22Rv1 (cell line): ENCODE measurements at regions not wholly inside any gene's neighbourhood (a gene's known extent, or its start where the extent isn't known, plus 50 kb on each side); places are given as distances from the start of the nearest gene placed in this dataset.

Source experiments
- H3K27ac ChIP-seq: fragments of 450-650 bp; 2 replicates; pipeline ENCODE4 v1.5.1; 2017
- CTCF ChIP-seq: fragments of 450-650 bp; IDR thresholded peaks from 2 replicates; pipeline ENCODE4 v1.5.1; 2017; ENCODE audit warnings: mild to moderate bottlenecking
- ZFX ChIP-seq: fragments of 450-650 bp; IDR thresholded peaks from 2 replicates; pipeline ENCODE4 v1.6.1; 2017; ENCODE audit warnings: antibody characterized with exemption, borderline replicate concordance

DNA sequence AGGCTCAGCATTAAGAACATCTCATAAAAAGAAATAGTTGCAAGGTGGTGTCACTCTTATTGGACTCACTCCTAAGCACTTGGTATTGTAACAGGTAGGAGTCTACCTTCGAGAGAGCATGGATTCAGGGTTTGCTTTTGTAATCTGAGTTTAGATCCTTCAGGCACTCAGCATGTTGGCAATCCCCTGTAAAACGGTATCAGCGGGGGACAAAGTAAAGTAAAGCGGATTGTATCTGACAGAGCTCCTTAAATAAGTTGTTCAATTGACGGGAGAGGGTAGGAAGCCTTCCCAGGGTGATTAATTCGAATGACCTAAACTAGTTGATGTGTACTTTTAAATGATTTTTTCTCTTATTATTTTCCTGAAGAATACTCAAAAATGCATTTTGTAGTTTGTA lies 869.8 kb upstream of the EPHA7 start:
- H3K27ac ChIP-seq: no peak overlapping the region
- TF ChIP-seq CTCF: no peak

DNA sequence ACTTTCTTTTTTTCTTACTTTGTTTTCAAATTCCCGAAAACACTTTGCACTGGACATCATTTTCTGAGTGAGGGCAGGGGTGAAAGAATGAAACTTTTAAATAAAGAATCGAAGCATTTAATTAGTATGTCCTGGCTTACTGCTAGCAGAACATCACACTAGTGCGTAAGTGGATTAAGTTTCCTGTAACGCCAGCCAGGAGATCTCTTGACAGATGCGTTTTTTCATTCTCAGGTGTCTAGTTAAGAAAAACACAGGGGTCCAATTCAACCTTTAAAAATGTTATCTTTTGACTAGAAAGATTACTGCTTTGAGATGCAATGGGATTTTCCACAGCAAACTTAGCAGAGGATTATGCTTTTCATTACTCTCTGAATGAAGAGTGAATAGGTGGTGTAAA lies 858.8 kb upstream of the EPHA7 start:
- H3K27ac ChIP-seq: no peak overlapping the region

GRCh38 chr6:94272327-94272726 lies 853.0 kb upstream of the EPHA7 start:
- H3K27ac ChIP-seq: no peak overlapping the region

More for the DNA sequence above, 858.8 kb upstream of the EPHA7 start:
- TF ChIP-seq ZFX: no peak
- TF ChIP-seq CTCF: no peak

DNA sequence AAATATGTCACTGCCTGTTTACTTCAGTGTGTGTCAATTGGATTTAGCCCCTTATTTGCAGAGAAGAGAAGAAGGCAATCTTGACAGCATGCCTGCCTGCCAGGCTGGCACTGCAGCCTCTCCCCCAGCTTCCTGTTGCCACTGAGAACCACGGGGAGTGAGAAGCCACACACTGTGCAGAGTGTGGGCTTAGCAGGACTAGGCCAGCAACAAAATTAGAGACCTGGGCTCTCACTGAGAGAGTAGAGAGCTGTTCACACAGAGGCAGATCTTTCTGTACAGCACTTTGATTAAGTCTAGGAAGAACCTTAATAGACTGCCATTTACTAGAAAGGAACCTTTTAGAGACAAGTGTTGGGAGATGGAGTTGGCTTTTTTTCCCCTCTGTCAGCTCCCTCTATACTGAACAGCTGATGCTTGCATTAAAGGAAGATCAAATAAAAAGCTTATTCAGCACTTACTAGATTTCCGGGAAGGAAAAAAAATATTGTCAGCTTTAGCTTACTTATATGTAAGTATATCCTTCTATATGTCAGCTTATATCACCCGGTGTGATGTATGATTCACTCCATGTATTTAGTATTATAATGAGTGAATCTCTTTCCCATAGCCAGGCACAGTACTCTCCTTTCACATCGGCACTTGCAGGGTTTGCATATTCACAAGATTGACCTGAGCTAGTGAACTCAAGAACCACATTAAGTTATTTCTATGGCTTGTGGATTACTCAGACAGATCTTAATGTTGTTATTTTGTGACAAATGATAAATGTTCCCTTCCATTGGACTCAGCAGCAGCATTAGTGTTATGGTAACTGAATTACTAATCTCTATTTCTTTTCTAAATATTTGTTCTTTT lies 851.0 kb upstream of the EPHA7 start:
- no peak for TF ChIP-seq CTCF
- no peak for TF ChIP-seq ZFX
- no peak overlapping the region for H3K27ac ChIP-seq

More at GRCh38 chr6:94272327-94272726, 853.0 kb upstream of the EPHA7 start:
- TF ChIP-seq ZFX (no peak), CTCF (no peak)

DNA sequence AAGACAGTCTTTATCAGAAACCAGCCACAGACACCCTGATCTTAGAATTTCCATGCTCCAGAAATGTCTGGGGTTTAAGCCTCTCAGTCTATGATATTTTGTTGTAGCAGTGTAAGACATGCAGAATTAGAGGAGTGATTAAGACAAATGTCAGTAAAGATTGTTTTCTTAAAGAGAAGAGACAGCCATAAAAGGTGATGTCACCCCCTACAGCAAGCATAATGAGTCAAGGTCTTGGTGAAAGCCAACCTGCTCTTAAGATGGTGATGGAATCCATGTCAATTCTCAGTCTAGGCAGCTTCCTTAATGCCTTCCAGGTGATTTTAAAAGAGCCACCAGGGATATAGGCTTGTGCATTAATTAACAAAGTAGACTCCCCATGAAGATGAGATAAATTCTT lies 849.9 kb upstream of the EPHA7 start:
- no peak overlapping the region for H3K27ac ChIP-seq
- TF ChIP-seq CTCF: no peak
- TF ChIP-seq ZFX: no peak

DNA sequence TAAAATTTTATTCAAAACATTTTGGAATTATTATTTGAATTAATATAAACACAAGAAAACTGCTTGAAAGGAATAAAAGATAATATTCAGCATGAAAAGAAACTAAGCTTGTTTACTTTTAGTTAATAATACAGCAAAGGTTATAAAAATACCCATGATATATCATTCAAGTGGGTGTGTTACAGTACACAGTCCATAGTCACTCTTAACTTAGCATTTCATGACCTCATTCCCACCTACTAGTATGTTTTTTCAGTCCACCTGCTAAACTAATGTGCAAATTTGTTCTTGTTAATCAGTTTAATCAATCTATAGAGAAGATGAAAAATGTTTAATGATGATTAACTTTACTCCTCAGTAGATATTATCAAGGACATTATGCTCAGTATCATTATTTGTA lies 841.4 kb upstream of the EPHA7 start:
- H3K27ac ChIP-seq: no peak overlapping the region
- TF ChIP-seq CTCF (no peak), ZFX (no peak)

DNA sequence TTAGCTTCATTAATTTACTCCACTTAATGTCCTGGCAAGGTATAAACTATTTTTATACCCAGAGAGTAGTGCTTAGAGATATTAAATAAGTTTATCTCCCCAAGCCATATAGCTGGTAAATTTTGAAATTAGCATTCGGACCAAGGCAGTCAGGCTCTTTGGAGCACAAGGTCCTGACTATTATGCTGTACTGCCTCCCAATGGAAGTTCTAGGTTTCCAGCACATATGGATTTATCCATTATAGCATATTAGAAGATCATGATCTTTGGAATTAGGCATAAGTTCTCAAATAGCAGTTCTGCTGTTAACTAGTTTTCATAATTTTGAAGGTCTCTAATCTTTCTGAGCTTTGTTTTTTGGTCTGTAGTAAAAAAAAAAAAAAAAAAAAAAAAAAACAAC lies 835.3 kb upstream of the EPHA7 start:
- no peak overlapping the region for H3K27ac ChIP-seq
- TF ChIP-seq CTCF (peak; percentile 70), ZFX (no peak)
